HG02610 (cell line): ENCODE measurements at regions not wholly inside any gene's neighbourhood (a gene's known extent, or its start where the extent isn't known, plus 50 kb on each side); places are given as distances from the start of the nearest gene placed in this dataset.
"Not testable (repeated sequence)": the region's sequence is repeated elsewhere in the genome, so short reads cannot be mapped to it uniquely, and the experiment has no call there.

Experiments
- ATAC-seq: cut with Tn5 transposase; IDR thresholded peaks from one replicate; pipeline ENCODE4 v1.9.1; 2021; ENCODE audit warnings: mild to moderate bottlenecking, moderate library complexity; ENCODE audit not compliant: unreplicated experiment

DNA sequence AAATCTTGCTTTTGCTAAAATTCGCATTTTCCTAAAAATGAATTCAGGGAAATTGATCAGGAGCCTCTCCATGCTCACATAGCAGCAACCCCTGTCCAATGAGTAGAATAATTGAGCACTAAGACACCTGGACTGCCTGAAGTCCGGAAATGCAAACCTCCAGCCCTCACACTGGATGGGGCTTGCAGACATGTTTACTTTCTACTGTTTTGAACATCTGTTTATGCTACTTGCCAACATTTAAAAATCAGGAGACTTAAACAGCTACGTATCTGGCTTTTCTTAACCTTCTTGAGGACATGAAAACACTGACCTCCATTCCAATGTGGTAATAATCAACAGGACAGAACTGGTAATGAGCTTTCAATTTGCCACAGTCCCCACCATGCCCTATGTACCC, 184.4 kb downstream of the SHOX2 start:
- ATAC-seq = no peak

- no peak for ATAC-seq
These were observed 185.2 kb downstream of the SHOX2 start for GRCh38 chr3:157920822-157921700.

- ATAC-seq = no peak
These were observed 186.8 kb downstream of the SHOX2 start for GRCh38 chr3:157919319-157919887.

GRCh38 chr3:157918402-157918801, 187.8 kb downstream of the SHOX2 start:
- ATAC-seq = no peak

DNA sequence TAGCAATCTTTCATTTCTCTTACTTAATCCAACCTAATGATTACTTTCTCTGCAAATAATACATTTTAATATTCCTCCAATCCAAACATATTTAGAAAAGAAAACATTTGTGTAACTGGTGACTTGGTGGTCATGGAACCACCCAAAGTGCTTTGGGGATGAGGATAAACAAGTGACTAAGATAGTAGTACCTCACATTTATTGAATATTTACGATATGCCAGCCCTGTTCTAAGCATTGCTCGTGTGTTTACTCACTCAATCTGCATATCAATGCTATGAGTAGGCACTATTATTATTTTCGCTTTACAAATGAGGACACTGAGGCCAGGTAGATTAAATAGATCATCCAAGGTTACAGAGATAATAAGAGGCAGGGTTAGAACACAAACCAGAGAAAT, 189.5 kb downstream of the SHOX2 start:
- ATAC-seq = no peak

DNA sequence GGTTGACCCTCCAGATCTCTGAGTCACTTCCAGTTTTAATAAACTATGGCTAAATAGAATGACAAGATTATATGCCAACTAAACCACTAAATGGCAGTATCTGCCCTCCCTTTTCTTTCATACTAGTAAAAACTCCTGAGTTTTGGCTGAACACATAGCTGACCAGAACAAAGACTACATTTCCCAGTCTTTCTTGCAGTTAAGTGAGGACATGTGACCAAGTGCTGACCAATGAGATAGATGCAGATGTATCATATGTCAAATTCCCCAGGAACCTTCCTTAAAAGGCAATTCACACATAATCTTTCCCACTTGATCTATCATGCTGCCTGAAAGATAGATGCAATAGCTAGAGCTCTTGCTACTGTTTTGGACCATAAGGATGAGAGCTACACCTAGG, 191.3 kb downstream of the SHOX2 start:
- ATAC-seq = no peak

DNA sequence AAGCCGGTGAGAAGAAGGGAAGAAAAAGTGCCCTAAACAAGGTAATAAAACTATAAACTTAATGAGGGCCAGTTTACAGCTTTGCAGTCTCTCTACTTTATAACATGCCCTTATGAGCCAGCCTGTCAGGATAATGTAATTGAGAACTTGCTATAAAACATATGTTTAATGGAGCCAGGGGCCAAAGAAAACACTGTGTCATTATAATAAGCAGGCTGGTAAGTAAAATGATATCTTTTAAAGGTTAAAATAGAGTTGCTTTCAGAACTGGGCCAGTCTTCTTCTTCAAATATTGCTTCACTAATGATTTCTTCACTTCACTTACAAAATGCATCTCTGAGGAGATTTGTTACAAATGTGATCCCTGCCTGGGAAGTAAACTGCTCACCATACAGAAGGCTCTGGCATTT, 192.5 kb downstream of the SHOX2 start:
- ATAC-seq = no peak

GRCh38 chr3:157912514-157913451, 193.4 kb downstream of the SHOX2 start:
- ATAC-seq = no peak

- no peak for ATAC-seq
These were observed 199.6 kb downstream of the SHOX2 start for GRCh38 chr3:157906627-157907026.

DNA sequence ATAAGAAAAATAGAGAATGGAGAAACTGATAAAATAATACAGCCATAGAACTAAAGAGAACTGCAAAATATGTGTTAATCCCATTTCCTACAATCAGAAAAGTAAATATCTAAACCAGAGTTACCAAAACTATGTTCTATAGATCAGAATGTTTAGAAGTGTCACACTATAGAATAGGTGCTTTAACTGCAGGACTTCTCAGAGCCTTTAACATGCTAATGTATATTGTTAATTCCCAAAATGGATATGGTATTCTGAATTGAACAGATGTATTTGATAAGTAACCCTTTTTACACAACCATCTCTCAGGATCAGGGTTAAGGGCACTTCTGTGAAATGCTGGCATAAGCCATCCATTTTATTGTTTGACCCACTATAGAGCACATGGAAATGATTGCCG, 200.3 kb downstream of the SHOX2 start:
- ATAC-seq = no peak

DNA sequence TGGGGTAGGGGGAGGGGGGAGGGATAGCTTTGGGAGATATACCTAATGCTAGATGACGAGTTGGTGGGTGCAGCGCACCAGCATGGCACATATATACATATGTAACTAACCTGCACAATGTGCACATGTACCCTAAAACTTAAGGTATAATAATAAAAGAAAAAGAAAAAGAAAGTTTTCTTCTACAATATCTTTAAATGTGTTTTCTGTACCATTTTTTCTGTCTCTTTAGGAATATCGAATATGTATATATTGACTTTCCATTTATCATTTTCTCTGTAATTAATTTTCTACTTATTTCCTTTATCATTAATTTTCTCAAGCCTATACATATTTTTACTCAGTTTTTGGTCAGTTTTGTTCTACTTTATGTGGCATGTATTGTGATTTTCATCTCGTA, 203.5 kb downstream of the SHOX2 start:
- ATAC-seq = not testable (repeated sequence)

DNA sequence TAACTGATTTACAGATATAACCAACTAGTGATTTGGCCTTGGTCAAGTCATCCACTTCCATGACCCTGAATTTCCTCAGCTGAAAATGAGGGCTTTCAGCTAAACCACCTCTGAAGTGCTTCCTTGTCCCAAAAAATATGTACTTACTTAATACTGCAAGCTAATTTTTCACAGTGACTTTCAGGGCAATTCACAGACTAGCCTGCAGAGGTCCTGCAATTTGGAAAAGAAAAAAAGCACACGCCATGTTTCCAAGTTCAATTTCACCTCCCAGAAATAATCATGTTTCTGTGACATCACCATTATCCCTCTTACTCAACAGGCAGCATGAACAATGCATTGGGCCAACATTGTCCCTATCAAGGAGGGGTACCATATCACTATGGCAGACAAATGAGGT, 218.2 kb downstream of the SHOX2 start:
- no peak for ATAC-seq

GRCh38 chr3:157876556-157876955, 229.7 kb downstream of the SHOX2 start:
- no peak for ATAC-seq

- ATAC-seq = no peak
These were observed 233.3 kb downstream of the SHOX2 start for GRCh38 chr3:157872902-157873301.

DNA sequence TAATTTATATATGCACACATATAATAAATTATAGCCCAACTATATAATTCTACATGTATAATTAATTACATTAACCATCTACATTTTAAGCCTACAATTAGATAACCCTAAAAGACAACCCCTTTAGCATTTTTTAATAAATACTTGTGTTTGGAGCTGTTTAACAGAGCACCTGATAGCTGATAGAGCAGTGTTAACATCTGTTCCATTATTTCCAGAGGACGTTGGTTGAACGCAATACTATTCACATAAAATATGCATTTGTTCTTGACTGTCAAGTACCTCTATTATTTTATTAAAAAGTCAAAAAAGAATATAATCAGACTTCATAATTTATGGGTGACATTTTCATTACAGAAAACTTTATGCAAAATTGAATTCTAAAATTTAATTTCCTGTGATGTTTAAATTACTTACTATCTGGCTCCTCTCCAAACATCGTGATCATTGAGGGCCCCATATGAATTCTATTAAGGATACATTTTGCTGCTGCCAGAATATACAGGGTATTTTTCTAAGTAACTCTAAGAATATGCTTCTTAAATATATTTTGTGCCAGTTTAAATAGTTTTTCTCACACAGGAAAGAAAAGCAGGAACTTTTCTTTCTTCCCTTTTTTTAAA, 234.3 kb downstream of the SHOX2 start:
- ATAC-seq = no peak

DNA sequence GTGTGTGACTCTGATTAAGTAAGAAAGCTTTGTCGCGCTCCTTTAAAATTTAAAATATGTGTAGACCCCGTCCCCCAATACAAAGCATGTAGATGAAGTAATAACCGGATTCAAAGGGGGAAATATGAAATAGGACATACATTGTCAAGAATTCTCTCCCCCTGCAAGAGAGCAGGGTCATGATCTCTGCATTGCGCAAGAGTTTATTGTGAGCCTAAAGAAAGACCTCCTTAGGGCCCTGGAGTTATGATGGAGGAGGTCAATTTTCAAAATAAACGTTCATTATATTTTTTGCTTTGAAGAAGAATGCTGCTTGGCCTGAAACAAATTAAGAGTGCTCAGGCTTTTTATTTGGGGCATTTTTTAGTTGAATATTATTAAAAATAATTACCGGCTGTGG, 235.0 kb downstream of the SHOX2 start:
- ATAC-seq = no peak

DNA sequence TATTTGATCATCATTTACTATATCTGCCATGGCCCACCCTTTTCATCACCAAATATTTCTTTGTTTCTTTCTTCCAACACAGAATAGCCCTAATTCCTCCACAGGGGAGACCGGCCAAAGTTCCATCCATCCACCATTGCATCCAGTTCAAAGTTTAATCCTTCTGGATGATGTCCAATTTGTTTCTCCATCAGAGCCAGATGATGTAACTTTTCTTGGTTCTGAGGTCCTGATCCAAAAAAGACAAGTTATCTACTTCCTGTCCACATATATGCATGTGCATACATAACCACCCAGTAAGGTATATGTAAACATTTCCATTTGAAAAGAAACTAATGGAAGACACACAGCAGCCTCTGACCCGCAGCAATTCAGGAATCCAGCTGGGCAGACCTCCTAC, 237.3 kb downstream of the SHOX2 start:
- ATAC-seq = no peak

- no peak for ATAC-seq
These were observed 238.0 kb downstream of the SHOX2 start for GRCh38 chr3:157868196-157868595.

GRCh38 chr3:157865352-157866000, 240.7 kb downstream of the SHOX2 start:
- peak; percentile 75 for ATAC-seq

- no peak for ATAC-seq
These were observed 245.0 kb downstream of the SHOX2 start for GRCh38 chr3:157861076-157861765.
